ENCODE measurements at regions not wholly inside any gene's neighbourhood (a gene's known extent, or its start where the extent isn't known, plus 50 kb on each side); places are given as distances from the start of the nearest gene placed in this dataset. TPM values are rescaled to one million over a fixed set of nuclear protein-coding genes. Genes with fewer than 3 reads are reported as not detected.
A peak's percentile ranks its signal among the peaks of the same experiment; 100 is the strongest.
"Not testable (repeated sequence)": the region's sequence is repeated elsewhere in the genome, so short reads cannot be mapped to it uniquely, and the experiment has no call there.

DNA sequence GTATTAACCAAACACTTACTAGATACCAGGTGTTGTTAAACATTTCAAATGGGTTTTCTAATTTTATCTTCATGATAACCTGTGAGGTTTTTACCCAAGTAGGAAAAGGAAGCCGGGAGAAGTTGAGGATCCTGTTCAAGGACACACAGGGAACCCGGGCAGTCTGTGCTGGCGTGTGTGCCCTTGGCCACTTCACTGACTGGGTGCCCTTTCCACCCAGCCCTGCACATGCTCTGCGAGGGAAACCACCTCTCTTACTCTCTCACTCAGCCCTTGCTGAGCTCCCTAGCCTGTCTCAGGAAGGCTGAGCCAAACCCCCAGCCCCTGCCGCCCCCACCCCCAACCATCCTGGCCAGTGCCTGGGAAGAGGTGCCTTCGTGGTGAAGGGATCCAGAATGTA, 51.8 kb downstream of the TEX44 start:
- Histone ChIP-seq H3K27me3 (ENCODE audit: control insufficient read depth in 3 of 3, insufficient read depth in 3 of 3, low read length in 3 of 3) (no peaks in the 10 kb centered on the region), H3K36me3 (ENCODE audit: control insufficient read depth in 3 of 3, insufficient read depth in 3 of 3, low read length in 3 of 3) (no peaks in the 10 kb centered on the region), H3K4me1 (ENCODE audit: control insufficient read depth in 3 of 3, insufficient read depth in 3 of 3, low read length in 3 of 3) (peaks cover 48 to 54% (median 53%) of the 10 kb centered on the region in 3 donors), H3K9me3 (ENCODE audit: control insufficient read depth in 3 of 3, low read length in 3 of 3) (no peaks in the 10 kb centered on the region), H3K27ac (ENCODE audit: low read depth, low read length) (peak overlapping the region; percentile 100), H3K4me3 (ENCODE audit: low read length in 3 of 3) (no peak overlapping the region), H3K9ac (ENCODE audit: low read depth in 1 of 3, low read length in 3 of 3) (peak overlapping the region in 2 of 3 donors; percentile 2 to 86)

DNA sequence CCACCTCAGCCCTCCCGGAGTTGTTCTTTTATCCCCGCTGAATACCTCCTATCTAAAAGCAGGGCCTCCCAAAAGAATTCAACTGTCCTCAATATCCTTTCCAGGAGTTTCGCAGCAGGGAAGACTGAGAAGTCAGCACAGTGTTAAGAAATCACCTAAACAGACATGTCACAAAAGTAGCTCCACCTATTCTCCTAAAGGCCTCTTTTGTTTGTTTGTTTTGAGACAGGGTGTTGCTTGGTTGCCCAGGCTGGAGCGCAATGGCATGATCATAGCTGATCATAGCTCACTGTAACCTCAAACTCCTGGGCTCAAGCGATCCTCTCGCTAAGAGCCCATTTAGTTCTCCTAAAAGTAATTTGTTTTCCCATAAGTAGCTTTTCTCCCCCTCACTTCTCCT, 53.8 kb downstream of the TEX44 start:
- Histone ChIP-seq H3K27me3 (ENCODE audit: control insufficient read depth in 3 of 3, insufficient read depth in 3 of 3, low read length in 3 of 3) (no peaks in the 10 kb centered on the region), H3K4me3 (ENCODE audit: low read length in 3 of 3) (no peak overlapping the region), H3K9ac (ENCODE audit: low read depth in 1 of 3, low read length in 3 of 3) (peak overlapping the region in 2 of 3 donors; percentile 0 to 42), H3K27ac (ENCODE audit: low read depth, low read length) (peak overlapping the region; percentile 64), H3K4me1 (ENCODE audit: control insufficient read depth in 3 of 3, insufficient read depth in 3 of 3, low read length in 3 of 3) (peaks cover 37 to 43% (median 43%) of the 10 kb centered on the region in 3 donors), H3K36me3 (ENCODE audit: control insufficient read depth in 3 of 3, insufficient read depth in 3 of 3, low read length in 3 of 3) (no peaks in the 10 kb centered on the region), H3K9me3 (ENCODE audit: control insufficient read depth in 3 of 3, low read length in 3 of 3) (no peaks in the 10 kb centered on the region)

DNA sequence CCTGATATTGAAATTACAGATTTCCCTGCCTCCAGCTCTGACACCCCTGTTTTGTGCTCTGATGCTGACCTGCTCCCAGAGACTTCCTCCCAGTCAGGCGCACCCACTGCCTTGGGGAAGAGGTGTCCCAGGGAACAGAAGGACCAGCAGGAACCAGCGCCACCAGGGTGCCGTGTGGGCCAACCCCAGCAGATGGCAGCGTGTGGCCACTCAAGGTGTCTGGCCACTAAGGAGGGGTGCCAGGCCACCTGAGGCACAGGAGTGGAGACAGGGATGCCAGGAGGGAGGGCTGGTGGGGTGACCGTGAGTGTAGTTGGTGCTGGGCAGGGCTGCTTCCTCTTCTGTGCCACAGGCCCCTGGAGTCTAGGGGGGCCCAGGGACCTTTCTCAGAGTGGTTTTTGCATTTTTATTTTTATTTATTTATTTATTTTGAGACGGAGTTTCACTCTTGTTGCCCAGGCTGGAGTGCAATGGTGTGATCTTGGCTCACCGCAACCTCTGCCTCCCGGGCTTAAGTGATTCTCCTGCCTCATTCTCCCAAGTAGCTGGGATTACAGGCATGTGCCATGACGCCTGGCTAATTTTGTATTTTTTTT, 56.0 kb downstream of the TEX44 start:
- Histone ChIP-seq H3K9me3 (ENCODE audit: control insufficient read depth in 3 of 3, low read length in 3 of 3) (no peaks in the 10 kb centered on the region), H3K9ac (ENCODE audit: low read depth in 1 of 3, low read length in 3 of 3) (no peak overlapping the region), H3K27me3 (ENCODE audit: control insufficient read depth in 3 of 3, insufficient read depth in 3 of 3, low read length in 3 of 3) (no peaks in the 10 kb centered on the region), H3K27ac (ENCODE audit: low read depth, low read length) (no peak overlapping the region), H3K4me1 (ENCODE audit: control insufficient read depth in 3 of 3, insufficient read depth in 3 of 3, low read length in 3 of 3) (peaks cover 20 to 27% (median 26%) of the 10 kb centered on the region in 3 donors), H3K36me3 (ENCODE audit: control insufficient read depth in 3 of 3, insufficient read depth in 3 of 3, low read length in 3 of 3) (no peaks in the 10 kb centered on the region), H3K4me3 (ENCODE audit: low read length in 3 of 3) (no peak overlapping the region)

DNA sequence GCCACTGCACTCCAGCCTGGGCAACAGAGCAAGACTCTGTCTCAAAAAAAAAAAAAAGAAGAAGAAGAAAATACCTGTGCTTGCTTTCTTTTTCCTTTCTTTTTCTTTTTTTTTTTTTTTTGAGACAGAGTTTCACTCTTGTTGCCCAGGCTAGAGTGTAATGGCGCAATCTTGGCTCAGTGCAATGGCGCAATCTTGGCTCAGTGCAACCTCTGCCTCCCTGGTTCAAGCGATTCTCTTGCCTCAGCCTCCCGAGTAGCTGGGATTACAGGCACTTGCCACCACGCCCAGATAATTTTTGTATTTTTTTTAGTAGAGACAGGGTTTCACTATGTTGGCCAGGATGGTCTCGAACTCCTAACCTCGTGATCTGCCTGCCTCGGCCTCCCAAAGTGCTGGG, 56.8 kb upstream of the PTMA start:
- not testable (repeated sequence) for H3K36me3 ChIP-seq (ENCODE audit: control insufficient read depth in 3 of 3, insufficient read depth in 3 of 3, low read length in 3 of 3); H3K4me3 ChIP-seq (ENCODE audit: low read length in 3 of 3); H3K9ac ChIP-seq (ENCODE audit: low read depth in 1 of 3, low read length in 3 of 3); H3K27me3 ChIP-seq (ENCODE audit: control insufficient read depth in 3 of 3, insufficient read depth in 3 of 3, low read length in 3 of 3); H3K9me3 ChIP-seq (ENCODE audit: control insufficient read depth in 3 of 3, low read length in 3 of 3); H3K4me1 ChIP-seq (ENCODE audit: control insufficient read depth in 3 of 3, insufficient read depth in 3 of 3, low read length in 3 of 3); H3K27ac ChIP-seq (ENCODE audit: low read depth, low read length)

GRCh38 chr2:231655488-231655887, 52.8 kb upstream of the PTMA start:
- Histone ChIP-seq H3K4me1 (ENCODE audit: control insufficient read depth in 3 of 3, insufficient read depth in 3 of 3, low read length in 3 of 3) (no peaks in the 10 kb centered on the region), H3K9ac (ENCODE audit: low read depth in 1 of 3, low read length in 3 of 3) (no peak overlapping the region), H3K27me3 (ENCODE audit: control insufficient read depth in 3 of 3, insufficient read depth in 3 of 3, low read length in 3 of 3) (no peaks in the 10 kb centered on the region), H3K27ac (ENCODE audit: low read depth, low read length) (no peak overlapping the region), H3K4me3 (ENCODE audit: low read length in 3 of 3) (no peak overlapping the region), H3K9me3 (ENCODE audit: control insufficient read depth in 3 of 3, low read length in 3 of 3) (no peaks in the 10 kb centered on the region), H3K36me3 (ENCODE audit: control insufficient read depth in 3 of 3, insufficient read depth in 3 of 3, low read length in 3 of 3) (no peaks in the 10 kb centered on the region)

DNA sequence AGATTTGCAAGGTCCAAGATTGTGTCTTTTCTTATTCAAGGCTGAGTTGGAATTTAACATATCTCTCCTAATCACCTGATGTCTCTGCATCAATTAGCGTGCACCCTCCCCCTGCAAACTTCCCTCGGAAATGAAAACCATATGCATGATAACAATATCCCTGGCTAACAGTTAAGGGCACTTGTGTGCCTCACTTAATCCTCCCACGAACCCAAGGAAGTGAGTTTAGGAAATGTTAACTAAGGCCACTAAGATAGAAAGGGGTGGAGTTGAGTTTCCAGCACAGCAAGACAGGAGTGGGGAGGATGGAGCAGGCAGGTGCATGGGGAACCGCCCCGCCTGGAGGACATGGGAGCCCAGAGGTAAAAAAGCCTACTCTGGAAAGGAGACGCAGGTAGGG, 52.4 kb upstream of the PTMA start:
- no peak overlapping the region for H3K9ac ChIP-seq (ENCODE audit: low read depth in 1 of 3, low read length in 3 of 3)
- H3K27ac ChIP-seq (ENCODE audit: low read depth, low read length), result no peak overlapping the region
- H3K4me1 ChIP-seq (ENCODE audit: control insufficient read depth in 3 of 3, insufficient read depth in 3 of 3, low read length in 3 of 3), result no peaks in the 10 kb centered on the region
- no peaks in the 10 kb centered on the region for H3K36me3 ChIP-seq (ENCODE audit: control insufficient read depth in 3 of 3, insufficient read depth in 3 of 3, low read length in 3 of 3)
- H3K9me3 ChIP-seq (ENCODE audit: control insufficient read depth in 3 of 3, low read length in 3 of 3), result no peaks in the 10 kb centered on the region
- no peaks in the 10 kb centered on the region for H3K27me3 ChIP-seq (ENCODE audit: control insufficient read depth in 3 of 3, insufficient read depth in 3 of 3, low read length in 3 of 3)
- no peak overlapping the region for H3K4me3 ChIP-seq (ENCODE audit: low read length in 3 of 3)

Small RNA genes in the stretch of these regions (small RNA-seq; reads per million reads assigned to genes)
- gene RN7SL499P, result not detected
